ENCODE measurements at regions not wholly inside any gene's neighbourhood (a gene's known extent, or its start where the extent isn't known, plus 50 kb on each side); places are given as distances from the start of the nearest gene placed in this dataset.

DNA sequence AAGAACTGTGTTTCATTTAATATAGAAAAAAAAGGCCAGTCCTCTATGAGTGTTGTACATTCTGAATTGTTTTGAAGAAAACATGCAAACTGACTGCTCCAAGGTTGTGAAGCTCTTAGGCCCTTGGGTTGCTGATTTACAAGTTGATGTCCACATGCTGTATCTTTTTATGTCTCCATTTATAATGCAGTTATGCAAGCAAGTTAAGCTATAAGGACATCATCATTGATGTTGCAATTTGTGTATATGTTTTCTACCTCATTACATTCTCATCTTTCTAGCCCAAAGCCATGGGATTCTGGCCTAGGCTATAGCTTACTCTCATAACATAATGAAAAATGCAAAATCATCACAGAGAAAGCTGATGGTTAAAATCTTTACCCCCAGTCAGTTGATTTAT is 245.7 kb upstream of the AGTR1 start:
- H3K9me3 ChIP-seq = no peaks in the 10 kb centered on the region
- DNase-seq = no peak
- H3K4me3 ChIP-seq (ENCODE audit: low read depth, low read length) = no peak overlapping the region
- no peaks in the 10 kb centered on the region for H3K36me3 ChIP-seq
- TF ChIP-seq, protein P1, sequence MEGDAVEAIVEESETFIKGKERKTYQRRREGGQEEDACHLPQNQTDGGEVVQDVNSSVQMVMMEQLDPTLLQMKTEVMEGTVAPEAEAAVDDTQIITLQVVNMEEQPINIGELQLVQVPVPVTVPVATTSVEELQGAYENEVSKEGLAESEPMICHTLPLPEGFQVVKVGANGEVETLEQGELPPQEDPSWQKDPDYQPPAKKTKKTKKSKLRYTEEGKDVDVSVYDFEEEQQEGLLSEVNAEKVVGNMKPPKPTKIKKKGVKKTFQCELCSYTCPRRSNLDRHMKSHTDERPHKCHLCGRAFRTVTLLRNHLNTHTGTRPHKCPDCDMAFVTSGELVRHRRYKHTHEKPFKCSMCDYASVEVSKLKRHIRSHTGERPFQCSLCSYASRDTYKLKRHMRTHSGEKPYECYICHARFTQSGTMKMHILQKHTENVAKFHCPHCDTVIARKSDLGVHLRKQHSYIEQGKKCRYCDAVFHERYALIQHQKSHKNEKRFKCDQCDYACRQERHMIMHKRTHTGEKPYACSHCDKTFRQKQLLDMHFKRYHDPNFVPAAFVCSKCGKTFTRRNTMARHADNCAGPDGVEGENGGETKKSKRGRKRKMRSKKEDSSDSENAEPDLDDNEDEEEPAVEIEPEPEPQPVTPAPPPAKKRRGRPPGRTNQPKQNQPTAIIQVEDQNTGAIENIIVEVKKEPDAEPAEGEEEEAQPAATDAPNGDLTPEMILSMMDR (IDR thresholded peaks at IDR 0.05; ENCODE audit: low read depth, low read length) = no peak
- H3K27me3 ChIP-seq = no peaks in the 10 kb centered on the region
- no peaks in the 10 kb centered on the region for H3K4me1 ChIP-seq

DNA sequence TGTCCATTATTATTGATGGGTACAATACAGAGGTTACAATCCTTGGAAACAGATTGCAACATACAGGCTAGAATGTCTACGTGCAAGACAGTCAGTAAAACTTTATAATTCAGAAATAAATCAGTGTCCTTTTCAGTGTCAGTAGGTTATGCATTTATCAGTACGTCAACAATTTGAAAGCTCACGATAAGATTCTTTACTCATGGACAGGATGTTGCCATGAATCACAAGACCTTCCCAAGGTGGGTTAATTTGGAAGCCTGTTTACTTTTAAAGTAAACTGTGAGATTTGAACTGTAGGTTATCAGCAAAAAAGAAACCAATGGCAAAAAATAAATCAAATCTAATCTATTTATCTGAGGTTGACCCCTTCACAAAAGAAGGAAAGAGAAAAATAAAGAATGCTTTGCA is 243.9 kb upstream of the AGTR1 start:
- Histone ChIP-seq H3K27me3 (no peaks in the 10 kb centered on the region), H3K4me1 (no peaks in the 10 kb centered on the region), H3K9me3 (no peaks in the 10 kb centered on the region), H3K4me3 (ENCODE audit: low read depth, low read length) (no peak overlapping the region), H3K36me3 (no peaks in the 10 kb centered on the region)
- TF ChIP-seq, protein P1 (IDR thresholded peaks at IDR 0.05; ENCODE audit: low read depth, low read length) = no peak
- no peak for DNase-seq

DNA sequence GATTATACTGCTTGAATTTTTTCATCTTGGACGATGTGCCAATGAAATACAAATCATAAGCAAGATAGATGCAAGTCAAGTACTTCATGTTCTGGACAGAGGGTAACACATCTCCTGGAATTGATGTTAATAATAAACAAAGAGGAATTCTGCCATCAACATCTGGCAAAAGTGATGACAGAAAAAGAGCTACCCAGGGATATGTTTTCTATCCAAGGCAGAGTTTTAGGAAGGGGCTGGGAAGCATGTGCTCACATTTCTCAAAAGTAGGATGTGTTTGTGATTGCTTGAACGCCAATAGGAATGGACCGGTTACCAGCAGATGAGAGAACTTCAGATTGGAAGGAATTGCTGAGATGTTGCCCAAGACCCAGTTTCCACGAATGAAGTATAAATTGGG is 242.6 kb upstream of the AGTR1 start:
- TF ChIP-seq, protein P1 (IDR thresholded peaks at IDR 0.05; ENCODE audit: low read depth, low read length) = no peak
- Histone ChIP-seq H3K9me3 (no peaks in the 10 kb centered on the region), H3K27me3 (no peaks in the 10 kb centered on the region), H3K36me3 (no peaks in the 10 kb centered on the region), H3K4me3 (ENCODE audit: low read depth, low read length) (no peak overlapping the region), H3K4me1 (no peaks in the 10 kb centered on the region)
- no peak for DNase-seq

DNA sequence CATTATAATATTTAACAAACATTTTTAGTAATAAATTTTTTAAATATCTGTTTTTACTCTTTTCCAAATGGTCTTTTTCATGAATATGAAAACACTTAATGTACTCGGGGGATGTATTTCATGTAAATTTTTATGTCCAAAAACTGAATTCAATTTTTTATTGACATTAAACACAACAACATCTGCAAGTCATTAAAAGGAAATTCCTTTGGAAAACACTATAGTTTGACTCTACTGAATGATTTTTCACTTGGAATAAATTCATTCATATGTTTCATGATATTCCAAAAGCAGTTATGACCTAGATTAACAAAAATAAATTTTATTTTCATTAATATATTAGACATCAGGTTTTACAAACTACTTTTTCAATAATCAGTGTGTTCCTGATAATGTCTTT is 239.8 kb upstream of the AGTR1 start:
- Histone ChIP-seq H3K9me3 (no peaks in the 10 kb centered on the region), H3K4me3 (ENCODE audit: low read depth, low read length) (no peak overlapping the region), H3K4me1 (no peaks in the 10 kb centered on the region), H3K36me3 (no peaks in the 10 kb centered on the region), H3K27me3 (no peaks in the 10 kb centered on the region)
- TF ChIP-seq, protein P1 (IDR thresholded peaks at IDR 0.05; ENCODE audit: low read depth, low read length) = no peak
- DNase-seq = no peak

DNA sequence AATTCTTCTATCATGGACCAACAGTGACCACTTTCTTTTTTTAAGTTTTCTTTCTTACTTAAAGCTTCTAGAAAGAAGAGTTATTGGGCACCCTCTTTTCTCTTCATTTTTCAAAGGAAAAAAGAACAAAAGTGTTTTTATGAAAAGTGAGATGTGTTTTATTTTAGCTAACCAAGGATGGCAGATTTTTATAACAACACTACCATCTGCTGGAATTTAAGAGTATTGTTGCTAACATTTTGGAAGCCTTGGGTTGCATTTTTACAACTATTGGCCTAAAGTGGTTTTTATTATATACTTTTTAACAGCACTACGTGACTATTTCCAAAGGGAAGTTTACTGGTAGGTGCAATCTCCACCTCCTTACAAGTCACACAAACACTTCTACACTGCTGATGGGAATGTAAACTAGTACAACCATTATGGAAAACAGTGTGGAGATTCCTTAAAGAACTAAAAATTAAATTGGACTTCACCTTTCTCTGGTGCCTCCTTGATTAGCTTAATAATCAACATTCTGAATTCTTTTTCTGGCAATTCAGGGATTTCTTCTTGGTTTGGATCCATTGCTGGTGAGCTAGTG is 237.7 kb upstream of the AGTR1 start:
- H3K4me3 ChIP-seq (ENCODE audit: low read depth, low read length) = no peak overlapping the region
- no peak for DNase-seq
- no peaks in the 10 kb centered on the region for H3K9me3 ChIP-seq
- H3K27me3 ChIP-seq = no peaks in the 10 kb centered on the region
- H3K4me1 ChIP-seq = no peaks in the 10 kb centered on the region
- TF ChIP-seq, protein P1 (IDR thresholded peaks at IDR 0.05; ENCODE audit: low read depth, low read length) = 0 out of 2 replicates have a peak, but pooled peaks have one; percentile 11
- no peaks in the 10 kb centered on the region for H3K36me3 ChIP-seq

DNA sequence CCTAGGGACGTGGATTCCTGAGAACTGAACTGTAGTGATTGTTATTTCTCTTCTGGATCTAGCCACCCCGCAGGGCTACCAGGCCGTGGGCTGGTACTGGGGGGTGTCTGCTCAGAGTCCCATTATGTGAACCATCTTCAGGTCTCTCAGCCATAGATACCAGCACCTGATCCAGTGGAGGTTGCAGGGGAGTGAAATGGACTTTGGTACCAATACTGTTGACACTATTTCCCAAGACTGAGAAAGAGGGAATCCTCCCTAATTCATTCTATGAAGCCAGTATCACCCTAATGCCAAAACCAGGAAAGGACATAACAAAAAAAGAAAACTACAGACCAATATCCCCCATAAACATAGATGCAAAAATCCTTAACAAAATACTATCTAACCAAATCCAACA is 237.0 kb upstream of the AGTR1 start:
- Histone ChIP-seq H3K9me3 (no peaks in the 10 kb centered on the region), H3K4me3 (ENCODE audit: low read depth, low read length) (no peak overlapping the region), H3K36me3 (no peaks in the 10 kb centered on the region), H3K27me3 (no peaks in the 10 kb centered on the region), H3K4me1 (no peaks in the 10 kb centered on the region)
- DNase-seq = no peak
- TF ChIP-seq, protein P1 (IDR thresholded peaks at IDR 0.05; ENCODE audit: low read depth, low read length) = no peak
